Tibial nerve (tissue), 4 donors: ENCODE measurements at regions not wholly inside any gene's neighbourhood (a gene's known extent, or its start where the extent isn't known, plus 50 kb on each side); places are given as distances from the start of the nearest gene placed in this dataset.

Experiments
- CTCF ChIP-seq, 5 experiments: fragments of 200-600 bp in 3 of 5; fragments of 450-650 bp in 2 of 5; sonication (generic) in 3 of 5; IDR thresholded peaks; one replicate each; pipeline ENCODE4 v1.5.1; 2016 to 2019; ENCODE audit warnings: antibody characterized with exemption in 5 of 5, mild to moderate bottlenecking in 3 of 5, moderate library complexity in 2 of 5
- EP300 ChIP-seq, 2 donors: sonication (generic); formaldehyde crosslinking; IDR thresholded peaks; one replicate each; pipeline ENCODE4 v1.6.1; 2017; ENCODE audit warnings: antibody characterized with exemption in 2 of 2, mild to moderate bottlenecking in 1 of 2
- POLR2A ChIP-seq, 2 donors: fragments of 450-650 bp; IDR thresholded peaks; one replicate each; pipeline ENCODE4 v1.6.1; 2017; ENCODE audit warnings: antibody characterized with exemption in 2 of 2, mild to moderate bottlenecking in 2 of 2, moderate library complexity in 2 of 2

- TF ChIP-seq CTCF (IDR thresholded peaks at IDR 0.05), result no peak
- no peak for TF ChIP-seq POLR2A (IDR thresholded peaks at IDR 0.05)
- no peak for TF ChIP-seq EP300 (IDR thresholded peaks at IDR 0.05)
These were observed 429.8 kb downstream of the TOX3 start for GRCh38 chr16:52117171-52117570.
